Trophoblast cell (in vitro differentiated cells and primary cell): ENCODE measurements at regions not wholly inside any gene's neighbourhood (a gene's known extent, or its start where the extent isn't known, plus 50 kb on each side); places are given as distances from the start of the nearest gene placed in this dataset.
A peak's percentile ranks its signal among the peaks of the same experiment; 100 is the strongest.

ENCODE experiments used
- DNase-seq, 2 donors: peaks; one replicate each; pipeline ENCODE4 v3.0.0-alpha.2; 2016
- H2AFZ ChIP-seq: 2 replicates; pipeline ENCODE4 v1.6.1; 2013; ENCODE audit warnings: low read length, moderate library complexity, mild to moderate bottlenecking; ENCODE audit not compliant: insufficient read depth, poor library complexity
- H2AK5ac ChIP-seq: 2 replicates; pipeline ENCODE4 v1.6.1; 2013; ENCODE audit warnings: mild to moderate bottlenecking, low read length
- H2BK120ac ChIP-seq: 2 replicates; pipeline ENCODE4 v1.6.1; 2013; ENCODE audit warnings: low read length, mild to moderate bottlenecking, moderate library complexity; ENCODE audit not compliant: insufficient read depth, poor library complexity
- H2BK12ac ChIP-seq: 2 replicates; pipeline ENCODE4 v1.6.1; 2013; ENCODE audit warnings: mild to moderate bottlenecking, low read length, moderate library complexity
- H2BK5ac ChIP-seq: 2 replicates; pipeline ENCODE4 v1.6.1; 2013; ENCODE audit warnings: low read length, low read depth, moderate library complexity, mild to moderate bottlenecking; ENCODE audit not compliant: poor library complexity
- H3K14ac ChIP-seq: 2 replicates; pipeline ENCODE4 v1.6.1; 2013; ENCODE audit warnings: mild to moderate bottlenecking, low read length
- H3K18ac ChIP-seq: 2 replicates; pipeline ENCODE4 v1.6.1; 2013; ENCODE audit warnings: mild to moderate bottlenecking, low read length
- H3K23ac ChIP-seq: 2 replicates; pipeline ENCODE4 v1.6.1; 2013; ENCODE audit warnings: low read length
- H3K27ac ChIP-seq: 2 replicates; pipeline ENCODE4 v1.5.1; 2013; ENCODE audit warnings: low read depth, mild to moderate bottlenecking, inconsistent platforms, low read length, moderate library complexity
- H3K27me3 ChIP-seq: 2 replicates; pipeline ENCODE4 v1.6.1; 2013; ENCODE audit warnings: inconsistent platforms, mild to moderate bottlenecking, low read length, moderate library complexity; ENCODE audit not compliant: insufficient read depth
- H3K36me3 ChIP-seq, 2 experiments: 1 replicate in 1 of 2; 2 replicates in 1 of 2; pipeline ENCODE4 v1.6.1; 2013; ENCODE audit warnings: low read length in 2 of 2, mild to moderate bottlenecking in 2 of 2, moderate library complexity in 1 of 2; ENCODE audit not compliant: insufficient read depth in 2 of 2, control insufficient read depth in 1 of 2
- H3K4ac ChIP-seq: 2 replicates; pipeline ENCODE4 v1.6.1; 2013; ENCODE audit warnings: low read depth, mild to moderate bottlenecking, low read length, moderate library complexity
- H3K4me1 ChIP-seq, 2 experiments: 1 replicate in 1 of 2; 2 replicates in 1 of 2; pipeline ENCODE4 v1.6.1; 2013; ENCODE audit warnings: low read length in 2 of 2, mild to moderate bottlenecking in 2 of 2, moderate library complexity in 1 of 2; ENCODE audit not compliant: insufficient read depth in 2 of 2, control insufficient read depth in 1 of 2
- H3K4me2 ChIP-seq: 2 replicates; pipeline ENCODE4 v1.6.1; 2013; ENCODE audit warnings: inconsistent platforms, mild to moderate bottlenecking, low read length, moderate library complexity
- H3K4me3 ChIP-seq: 2 replicates; pipeline ENCODE4 v1.5.1; 2013; ENCODE audit warnings: mild to moderate bottlenecking, low read depth, low read length, inconsistent platforms
- H3K79me1 ChIP-seq: one replicate; pipeline ENCODE4 v1.6.1; 2013; ENCODE audit warnings: low read length
- H3K79me2 ChIP-seq: 2 replicates; pipeline ENCODE4 v1.6.1; 2013; ENCODE audit warnings: low read length, mild to moderate bottlenecking; ENCODE audit not compliant: control insufficient read depth, insufficient read depth, poor library complexity
- H3K9ac ChIP-seq: 2 replicates; pipeline ENCODE4 v1.6.1; 2013; ENCODE audit warnings: mild to moderate bottlenecking, low read length
- H3K9me3 ChIP-seq: 2 replicates; pipeline ENCODE4 v1.6.1; 2013; ENCODE audit warnings: low read depth, mild to moderate bottlenecking, control low read depth, inconsistent platforms, low read length; ENCODE audit not compliant: insufficient read depth
- H4K12ac ChIP-seq: 2 replicates; pipeline ENCODE4 v1.6.1; 2013; ENCODE audit warnings: low read depth, mild to moderate bottlenecking, low read length, moderate library complexity
- H4K8ac ChIP-seq: 2 replicates; pipeline ENCODE4 v1.6.1; 2013; ENCODE audit warnings: low read depth, mild to moderate bottlenecking, low read length, moderate library complexity
- H4K91ac ChIP-seq: one replicate; pipeline ENCODE4 v1.6.1; 2013; ENCODE audit warnings: low read depth, mild to moderate bottlenecking, low read length, moderate library complexity
- WGBS: extraction: QIAGEN DNeasy Blood & Tissue Kit; methylation state at CpG from one replicate; pipeline ENCODE4 v1.1.7; 2013; ENCODE audit warnings: missing lambda C conversion rate; ENCODE audit not compliant: insufficient read length, insufficient coverage; ENCODE audit errors: extremely low coverage; 5-methylcytosine and 5-hydroxymethylcytosine counted together

DNA sequence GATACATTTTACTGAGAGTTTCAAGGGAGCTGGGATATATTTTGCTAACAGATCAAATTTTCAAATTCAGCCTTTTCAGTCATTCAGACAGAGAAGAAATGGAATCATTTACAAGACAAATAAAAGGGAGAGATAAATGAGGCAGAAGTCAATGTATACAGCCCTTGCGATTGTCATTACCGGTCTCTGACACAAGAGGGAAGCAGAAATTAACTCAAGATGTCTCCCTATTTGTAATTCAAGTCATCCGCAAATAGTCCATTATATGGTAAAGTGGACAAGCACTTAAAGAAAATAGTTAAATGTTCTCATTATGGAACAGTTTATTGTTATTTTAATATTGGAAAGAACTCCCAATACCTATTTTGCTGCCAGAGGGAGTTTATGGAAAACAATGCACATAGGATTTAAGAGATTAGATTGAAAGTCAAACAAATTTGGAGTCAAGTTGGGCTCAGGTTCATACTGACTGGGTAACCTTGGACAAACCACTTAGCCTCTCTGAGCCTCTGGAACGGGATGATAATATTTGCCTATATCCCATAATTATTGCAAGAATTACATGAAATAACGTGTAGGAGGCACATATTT, 89.3 kb upstream of the PRKCQ start:
- DNase-seq, result peak in 1 of 2 donors; percentile 65
- no peak overlapping the region for H2AFZ ChIP-seq
- H3K4me1 ChIP-seq, result no peaks in the 10 kb centered on the region
- H2AK5ac ChIP-seq, result no peak overlapping the region
- H3K18ac ChIP-seq, result no peak overlapping the region
- WGBS, result no CpG with 5 or more reads among the region's 5 CpGs
- H3K79me1 ChIP-seq, result no peaks in the 10 kb centered on the region
- no peak overlapping the region for H4K91ac ChIP-seq
- no peaks in the 10 kb centered on the region for H3K9me3 ChIP-seq
- no peak overlapping the region for H3K4me3 ChIP-seq
- H3K27me3 ChIP-seq, result no peaks in the 10 kb centered on the region
- no peak overlapping the region for H4K12ac ChIP-seq
- H2BK120ac ChIP-seq, result no peak overlapping the region
- H2BK5ac ChIP-seq, result no peak overlapping the region
- H2BK12ac ChIP-seq, result no peak overlapping the region
- no peak overlapping the region for H3K4me2 ChIP-seq
- H3K4ac ChIP-seq, result no peak overlapping the region
- no peak overlapping the region for H3K14ac ChIP-seq
- H3K23ac ChIP-seq, result no peak overlapping the region
- no peak overlapping the region for H3K9ac ChIP-seq
- no peak overlapping the region for H3K27ac ChIP-seq
- no peaks in the 10 kb centered on the region for H3K36me3 ChIP-seq
- H3K79me2 ChIP-seq, result no peaks in the 10 kb centered on the region
- no peak overlapping the region for H4K8ac ChIP-seq

- Histone ChIP-seq H3K79me1 (no peaks in the 10 kb centered on the region), H2BK5ac (no peak overlapping the region), H3K23ac (no peak overlapping the region), H3K18ac (no peak overlapping the region), H3K79me2 (no peaks in the 10 kb centered on the region), H3K4me2 (no peak overlapping the region), H3K9ac (no peak overlapping the region), H3K27ac (no peak overlapping the region), H3K9me3 (no peaks in the 10 kb centered on the region), H2AFZ (no peak overlapping the region), H3K4me1 (no peaks in the 10 kb centered on the region), H2AK5ac (no peak overlapping the region), H4K8ac (no peak overlapping the region), H3K36me3 (no peaks in the 10 kb centered on the region), H2BK12ac (no peak overlapping the region), H4K12ac (no peak overlapping the region), H2BK120ac (no peak overlapping the region), H3K14ac (no peak overlapping the region), H3K27me3 (no peaks in the 10 kb centered on the region), H3K4me3 (no peak overlapping the region), H4K91ac (no peak overlapping the region), H3K4ac (no peak overlapping the region)
- no CpG with 5 or more reads among the region's 10 CpGs for WGBS
- peak; percentile 9 to 55 for DNase-seq
These were observed 87.7 kb upstream of the PRKCQ start for GRCh38 chr10:6667679-6668270.

GRCh38 chr10:6667150-6667549, 87.1 kb upstream of the PRKCQ start:
- Histone ChIP-seq H2BK5ac (no peak overlapping the region), H3K14ac (no peak overlapping the region), H3K4ac (no peak overlapping the region), H3K23ac (no peak overlapping the region), H3K27ac (no peak overlapping the region), H3K9ac (no peak overlapping the region), H4K8ac (no peak overlapping the region), H4K12ac (no peak overlapping the region), H3K4me2 (no peak overlapping the region), H2BK12ac (no peak overlapping the region), H3K4me1 (no peaks in the 10 kb centered on the region), H2AFZ (no peak overlapping the region), H3K4me3 (no peak overlapping the region), H3K18ac (no peak overlapping the region), H4K91ac (no peak overlapping the region), H3K9me3 (no peaks in the 10 kb centered on the region), H2AK5ac (no peak overlapping the region), H3K79me2 (no peaks in the 10 kb centered on the region), H2BK120ac (no peak overlapping the region), H3K36me3 (no peaks in the 10 kb centered on the region), H3K27me3 (no peaks in the 10 kb centered on the region), H3K79me1 (no peaks in the 10 kb centered on the region)
- WGBS, result no CpG with 5 or more reads among the region's 4 CpGs
- DNase-seq, result no peak

- Histone ChIP-seq H3K36me3 (no peaks in the 10 kb centered on the region), H4K91ac (no peak overlapping the region), H3K79me1 (no peaks in the 10 kb centered on the region), H3K27me3 (no peaks in the 10 kb centered on the region), H3K27ac (no peak overlapping the region), H3K18ac (no peak overlapping the region), H3K79me2 (no peaks in the 10 kb centered on the region), H2BK5ac (no peak overlapping the region), H3K4me3 (no peak overlapping the region), H2BK12ac (no peak overlapping the region), H3K4me1 (no peaks in the 10 kb centered on the region), H2AK5ac (no peak overlapping the region), H3K4ac (no peak overlapping the region), H2BK120ac (no peak overlapping the region), H3K23ac (no peak overlapping the region), H3K4me2 (no peak overlapping the region), H4K8ac (no peak overlapping the region), H3K9ac (no peak overlapping the region), H2AFZ (no peak overlapping the region), H4K12ac (no peak overlapping the region), H3K14ac (no peak overlapping the region), H3K9me3 (no peaks in the 10 kb centered on the region)
- WGBS, result no CpG with 5 or more reads among the region's 6 CpGs
- DNase-seq, result no peak
These were observed 85.8 kb upstream of the PRKCQ start for GRCh38 chr10:6665847-6666246.
